Duodenal mucosa (tissue), 2 donors: ENCODE measurements at regions not wholly inside any gene's neighbourhood (a gene's known extent, or its start where the extent isn't known, plus 50 kb on each side); places are given as distances from the start of the nearest gene placed in this dataset.

Experiments
- H3K27ac ChIP-seq: one replicate; pipeline ENCODE4 v1.7.0; 2013; ENCODE audit warnings: low read depth, low read length
- H3K27me3 ChIP-seq, 2 donors: one replicate each; pipeline ENCODE4 v1.7.0; 2013; ENCODE audit warnings: low read length in 2 of 2, control low read depth in 1 of 2; ENCODE audit not compliant: insufficient read depth in 2 of 2, control insufficient read depth in 1 of 2
- H3K36me3 ChIP-seq, 2 donors: one replicate each; pipeline ENCODE4 v1.7.0; 2013; ENCODE audit warnings: low read length in 2 of 2, control low read depth in 1 of 2; ENCODE audit not compliant: insufficient read depth in 2 of 2, control insufficient read depth in 1 of 2
- H3K4me1 ChIP-seq, 2 donors: one replicate each; pipeline ENCODE4 v1.7.0; 2013; ENCODE audit warnings: low read length in 2 of 2, control low read depth in 1 of 2; ENCODE audit not compliant: insufficient read depth in 2 of 2, control insufficient read depth in 1 of 2
- H3K4me3 ChIP-seq, 2 donors: one replicate each; pipeline ENCODE4 v1.7.0; 2013; ENCODE audit warnings: low read length in 2 of 2, low read depth in 1 of 2
- H3K9ac ChIP-seq, 2 donors: one replicate each; pipeline ENCODE4 v1.7.0; 2013; ENCODE audit warnings: low read length in 2 of 2, low read depth in 1 of 2
- H3K9me3 ChIP-seq, 2 donors: one replicate each; pipeline ENCODE4 v1.7.0; 2013; ENCODE audit warnings: low read length in 2 of 2, control low read depth in 1 of 2; ENCODE audit not compliant: control insufficient read depth in 1 of 2

GRCh38 chr6:8651998-8652397 lies 216.7 kb upstream of the SLC35B3 start:
- Histone ChIP-seq H3K9me3 (peaks cover 0 to 8% of the 10 kb centered on the region in 2 donors), H3K9ac (no peak overlapping the region), H3K27me3 (no peaks in the 10 kb centered on the region), H3K4me1 (no peaks in the 10 kb centered on the region), H3K27ac (no peak overlapping the region), H3K36me3 (no peaks in the 10 kb centered on the region), H3K4me3 (no peak overlapping the region)

- H3K36me3 ChIP-seq: no peaks in the 10 kb centered on the region
- no peak overlapping the region for H3K9ac ChIP-seq
- peaks cover 12 to 20% of the 10 kb centered on the region in 2 donors for H3K9me3 ChIP-seq
- no peak overlapping the region for H3K27ac ChIP-seq
- no peaks in the 10 kb centered on the region for H3K4me1 ChIP-seq
- no peak overlapping the region for H3K4me3 ChIP-seq
- no peaks in the 10 kb centered on the region for H3K27me3 ChIP-seq
These were observed 209.9 kb upstream of the SLC35B3 start for GRCh38 chr6:8645212-8645611.

- H3K36me3 ChIP-seq: no peaks in the 10 kb centered on the region
- no peaks in the 10 kb centered on the region for H3K27me3 ChIP-seq
- peaks cover 12 to 20% of the 10 kb centered on the region in 2 donors for H3K9me3 ChIP-seq
- H3K27ac ChIP-seq: no peak overlapping the region
- no peaks in the 10 kb centered on the region for H3K4me1 ChIP-seq
- no peak overlapping the region for H3K9ac ChIP-seq
- no peak overlapping the region for H3K4me3 ChIP-seq
These were observed 209.0 kb upstream of the SLC35B3 start for GRCh38 chr6:8644306-8644705.

- H3K36me3 ChIP-seq: no peaks in the 10 kb centered on the region
- no peak overlapping the region for H3K4me3 ChIP-seq
- H3K27ac ChIP-seq: no peak overlapping the region
- no peaks in the 10 kb centered on the region for H3K27me3 ChIP-seq
- peaks cover 12 to 19% of the 10 kb centered on the region in 2 donors for H3K9me3 ChIP-seq
- H3K9ac ChIP-seq: no peak overlapping the region
- H3K4me1 ChIP-seq: no peaks in the 10 kb centered on the region
These were observed 207.5 kb upstream of the SLC35B3 start for GRCh38 chr6:8642854-8643253.

- H3K9ac ChIP-seq: no peak overlapping the region
- H3K27ac ChIP-seq: no peak overlapping the region
- no peaks in the 10 kb centered on the region for H3K4me1 ChIP-seq
- H3K4me3 ChIP-seq: no peak overlapping the region
- no peaks in the 10 kb centered on the region for H3K36me3 ChIP-seq
- peaks cover 12 to 19% of the 10 kb centered on the region in 2 donors for H3K9me3 ChIP-seq
- no peaks in the 10 kb centered on the region for H3K27me3 ChIP-seq
These were observed 206.8 kb upstream of the SLC35B3 start for GRCh38 chr6:8642131-8642530.

- H3K9me3 ChIP-seq: peaks cover 12 to 14% of the 10 kb centered on the region in 2 donors
- no peak overlapping the region for H3K9ac ChIP-seq
- no peaks in the 10 kb centered on the region for H3K36me3 ChIP-seq
- no peaks in the 10 kb centered on the region for H3K4me1 ChIP-seq
- H3K4me3 ChIP-seq: no peak overlapping the region
- H3K27ac ChIP-seq: no peak overlapping the region
- no peaks in the 10 kb centered on the region for H3K27me3 ChIP-seq
These were observed 204.7 kb upstream of the SLC35B3 start for GRCh38 chr6:8639928-8640649.

- Histone ChIP-seq H3K9ac (no peak overlapping the region), H3K4me1 (no peaks in the 10 kb centered on the region), H3K27me3 (no peaks in the 10 kb centered on the region), H3K9me3 (peaks cover 0 to 6% of the 10 kb centered on the region in 2 donors), H3K36me3 (no peaks in the 10 kb centered on the region), H3K27ac (no peak overlapping the region), H3K4me3 (no peak overlapping the region)
These were observed 202.7 kb upstream of the SLC35B3 start for GRCh38 chr6:8637896-8638597.

GRCh38 chr6:8633762-8634161 lies 198.4 kb upstream of the SLC35B3 start:
- Histone ChIP-seq H3K27me3 (no peaks in the 10 kb centered on the region), H3K36me3 (no peaks in the 10 kb centered on the region), H3K4me1 (no peaks in the 10 kb centered on the region), H3K27ac (no peak overlapping the region), H3K9ac (no peak overlapping the region), H3K9me3 (peaks cover 4 to 12% of the 10 kb centered on the region in 2 donors), H3K4me3 (no peak overlapping the region)

- peaks cover 0 to 12% of the 10 kb centered on the region in 2 donors for H3K9me3 ChIP-seq
- H3K4me3 ChIP-seq: no peak overlapping the region
- H3K4me1 ChIP-seq: no peaks in the 10 kb centered on the region
- no peaks in the 10 kb centered on the region for H3K36me3 ChIP-seq
- no peak overlapping the region for H3K27ac ChIP-seq
- no peak overlapping the region for H3K9ac ChIP-seq
- H3K27me3 ChIP-seq: no peaks in the 10 kb centered on the region
These were observed 193.4 kb upstream of the SLC35B3 start for GRCh38 chr6:8628736-8629135.

- no peaks in the 10 kb centered on the region for H3K27me3 ChIP-seq
- H3K36me3 ChIP-seq: no peaks in the 10 kb centered on the region
- no peak overlapping the region for H3K4me3 ChIP-seq
- no peaks in the 10 kb centered on the region for H3K4me1 ChIP-seq
- H3K9me3 ChIP-seq: peaks cover 0 to 12% of the 10 kb centered on the region in 2 donors
- no peak overlapping the region for H3K27ac ChIP-seq
- H3K9ac ChIP-seq: no peak overlapping the region
These were observed 192.7 kb upstream of the SLC35B3 start for GRCh38 chr6:8628063-8628462.
